ENCODE measurements at regions not wholly inside any gene's neighbourhood (a gene's known extent, or its start where the extent isn't known, plus 50 kb on each side); places are given as distances from the start of the nearest gene placed in this dataset.

GRCh38 chr22:48536541-48537342 is 1290.9 kb downstream of the BRD1 start:
- Histone ChIP-seq H2AFZ (no peak overlapping the region), H3K27ac (ENCODE audit: low read depth) (no peak overlapping the region)

More at GRCh38 chr22:48536541-48537342, 1290.9 kb downstream of the BRD1 start:
- Mint-ChIP-seq H3K4me3 (no peak overlapping the region), H3K27ac (no peak overlapping the region), H3K27me3 (ENCODE audit: insufficient read depth, low read depth, poor library complexity) (peaks cover 10% of the 10 kb centered on the region), H3K36me3 (ENCODE audit: low read depth) (no peaks in the 10 kb centered on the region; the same call in 2 of the 3 replicates), H3K4me1 (peaks cover 6% of the 10 kb centered on the region; the same call in 2 of the 3 replicates), H3K9me3 (no peaks in the 10 kb centered on the region)
- no peaks in the 10 kb centered on the region for H3K4me1 ChIP-seq (ENCODE audit: insufficient read depth)
- no peak overlapping the region for H3K4me2 ChIP-seq
- H4K20me1 ChIP-seq (replicated peaks; ENCODE audit: insufficient read depth): no peaks in the 10 kb centered on the region
- no peaks in the 10 kb centered on the region for H3K27me3 ChIP-seq (ENCODE audit: insufficient read depth)
- ATAC-seq (no peak), DNase-seq (ENCODE audit: low spot score) (no peak)
- TF ChIP-seq REST (IDR thresholded peaks at IDR 0.05; ENCODE audit: unreplicated experiment): no peak
- TF ChIP-seq NANOG (IDR thresholded peaks at IDR 0.05; ENCODE audit: borderline replicate concordance): no peak
- TF ChIP-seq STAT1 (IDR thresholded peaks at IDR 0.05; ENCODE audit: unreplicated experiment): no peak
- TF ChIP-seq ETS1 (IDR thresholded peaks at IDR 0.05): no peak
- TF ChIP-seq CTCF (conservative IDR thresholded peaks at IDR 0.05; ENCODE audit: low read depth in 2 of 2): no peak
- no peak for TF ChIP-seq ZNF114 (CRISPR knock-in tag; IDR thresholded peaks at IDR 0.05)
- no peak for TF ChIP-seq CREB1 (CRISPR knock-in tag; IDR thresholded peaks at IDR 0.05; ENCODE audit: low read depth)
- TF ChIP-seq EZH2 (IDR thresholded peaks at IDR 0.05; ENCODE audit: low read depth, unreplicated experiment): no peak
- TF ChIP-seq ZNF331 (CRISPR knock-in tag; IDR thresholded peaks at IDR 0.05; ENCODE audit: low read depth): no peak
- TF ChIP-seq JUNB (IDR thresholded peaks at IDR 0.05; ENCODE audit: unreplicated experiment): no peak
- TF ChIP-seq EZH2phosphoT487 (IDR thresholded peaks at IDR 0.05; ENCODE audit: unreplicated experiment): no peak
- no peak for TF ChIP-seq ZNF462 (CRISPR knock-in tag; IDR thresholded peaks at IDR 0.05)
- TF ChIP-seq POLR2AphosphoS5 (IDR thresholded peaks at IDR 0.05; ENCODE audit: low read depth): no peak
- no peaks in the 10 kb centered on the region for H3K9me2 ChIP-seq (ENCODE audit: insufficient read depth)
- no peak overlapping the region for H3K4me3 ChIP-seq
- no peaks in the 10 kb centered on the region for H3K79me2 ChIP-seq (replicated peaks; ENCODE audit: insufficient read depth)
- H3F3A ChIP-seq (replicated peaks; ENCODE audit: low read depth): no peaks in the 10 kb centered on the region
- no peaks in the 10 kb centered on the region for H3K36me3 ChIP-seq (ENCODE audit: insufficient read depth)

Measured in GM23338 (cell line).